SJCRH30 (cell line): ENCODE measurements at regions not wholly inside any gene's neighbourhood (a gene's known extent, or its start where the extent isn't known, plus 50 kb on each side); places are given as distances from the start of the nearest gene placed in this dataset.
"Not testable (repeated sequence)": the region's sequence is repeated elsewhere in the genome, so short reads cannot be mapped to it uniquely, and the experiment has no call there.

Experiments
- DNase-seq, 2 experiments: peaks; one replicate each; pipeline ENCODE4 v3.0.0-alpha.2; 2015 to 2020
- H3K27ac ChIP-seq: fragments of 250-450 bp; sonication (Bioruptor Pico); 2 replicates; pipeline ENCODE4 v1.5.1; 2020; ENCODE audit warnings: mild to moderate bottlenecking, moderate library complexity
- H3K27me3 ChIP-seq: fragments of 250-450 bp; sonication (Bioruptor Pico); 2 replicates; pipeline ENCODE4 v1.5.1; 2020; ENCODE audit warnings: mild to moderate bottlenecking, moderate library complexity
- H3K36me3 ChIP-seq: fragments of 250-450 bp; sonication (Bioruptor Pico); 2 replicates; pipeline ENCODE4 v1.5.1; 2020; ENCODE audit warnings: mild to moderate bottlenecking, moderate library complexity
- H3K4me1 ChIP-seq: fragments of 250-450 bp; sonication (Bioruptor Pico); 2 replicates; pipeline ENCODE4 v1.5.1; 2020; ENCODE audit warnings: mild to moderate bottlenecking, moderate library complexity
- H3K4me3 ChIP-seq: fragments of 250-450 bp; sonication (Bioruptor Pico); 2 replicates; pipeline ENCODE4 v1.5.1; 2020; ENCODE audit warnings: mild to moderate bottlenecking, moderate library complexity
- H3K9me3 ChIP-seq: fragments of 250-450 bp; sonication (Bioruptor Pico); replicated peaks from 2 replicates; pipeline ENCODE4 v1.5.1; 2020; ENCODE audit warnings: mild to moderate bottlenecking, moderate library complexity

GRCh38 chr5:100188778-100189177, 346.4 kb upstream of the FAM174A start:
- DNase-seq = no peak
- H3K27ac ChIP-seq = no peak overlapping the region
- H3K27me3 ChIP-seq = no peaks in the 10 kb centered on the region
- H3K36me3 ChIP-seq = no peaks in the 10 kb centered on the region
- H3K4me3 ChIP-seq = no peak overlapping the region
- H3K9me3 ChIP-seq = no peaks in the 10 kb centered on the region
- no peaks in the 10 kb centered on the region for H3K4me1 ChIP-seq

DNA sequence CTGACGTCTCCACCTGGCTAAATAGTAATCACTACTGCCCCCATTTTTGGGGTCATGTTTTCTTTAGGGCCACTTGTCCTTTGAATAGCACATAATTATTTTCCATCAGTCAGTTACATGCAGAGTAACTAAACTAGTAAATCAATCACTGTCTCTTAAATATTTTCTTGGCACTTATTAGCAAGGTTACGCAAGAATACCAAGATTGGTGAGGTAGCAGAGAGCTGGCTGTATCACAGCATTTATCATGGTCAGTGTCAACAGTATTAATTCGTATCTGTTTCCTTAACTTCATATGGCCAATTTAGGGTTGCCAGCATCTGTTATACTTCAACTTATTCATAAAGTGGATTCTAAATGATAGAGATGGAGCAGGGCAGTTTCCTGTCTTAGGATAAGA, 346.8 kb upstream of the FAM174A start:
- Histone ChIP-seq H3K4me1 (no peaks in the 10 kb centered on the region), H3K27ac (no peak overlapping the region), H3K4me3 (no peak overlapping the region), H3K36me3 (no peaks in the 10 kb centered on the region), H3K9me3 (no peaks in the 10 kb centered on the region), H3K27me3 (no peaks in the 10 kb centered on the region)
- no peak for DNase-seq

- no peaks in the 10 kb centered on the region for H3K36me3 ChIP-seq
- H3K4me3 ChIP-seq = no peak overlapping the region
These were observed 349.0 kb upstream of the FAM174A start for GRCh38 chr5:100186181-100186580.

GRCh38 chr5:100182402-100182801, 352.8 kb upstream of the FAM174A start:
- no peaks in the 10 kb centered on the region for H3K4me1 ChIP-seq
- no peaks in the 10 kb centered on the region for H3K27me3 ChIP-seq
- no peaks in the 10 kb centered on the region for H3K36me3 ChIP-seq
- no peak overlapping the region for H3K27ac ChIP-seq
- DNase-seq = no peak
- H3K4me3 ChIP-seq = no peak overlapping the region
- no peaks in the 10 kb centered on the region for H3K9me3 ChIP-seq

More at GRCh38 chr5:100186181-100186580, 349.0 kb upstream of the FAM174A start:
- H3K27ac ChIP-seq = no peak overlapping the region
- no peaks in the 10 kb centered on the region for H3K27me3 ChIP-seq
- no peaks in the 10 kb centered on the region for H3K4me1 ChIP-seq
- H3K9me3 ChIP-seq = no peaks in the 10 kb centered on the region
- DNase-seq = peak in 1 of 2 experiments; percentile 3

GRCh38 chr5:100175346-100175745, 359.8 kb upstream of the FAM174A start:
- H3K9me3 ChIP-seq = no peaks in the 10 kb centered on the region
- no peaks in the 10 kb centered on the region for H3K36me3 ChIP-seq
- no peak overlapping the region for H3K4me3 ChIP-seq
- no peak overlapping the region for H3K27ac ChIP-seq
- H3K27me3 ChIP-seq = no peaks in the 10 kb centered on the region
- DNase-seq = no peak
- no peaks in the 10 kb centered on the region for H3K4me1 ChIP-seq

DNA sequence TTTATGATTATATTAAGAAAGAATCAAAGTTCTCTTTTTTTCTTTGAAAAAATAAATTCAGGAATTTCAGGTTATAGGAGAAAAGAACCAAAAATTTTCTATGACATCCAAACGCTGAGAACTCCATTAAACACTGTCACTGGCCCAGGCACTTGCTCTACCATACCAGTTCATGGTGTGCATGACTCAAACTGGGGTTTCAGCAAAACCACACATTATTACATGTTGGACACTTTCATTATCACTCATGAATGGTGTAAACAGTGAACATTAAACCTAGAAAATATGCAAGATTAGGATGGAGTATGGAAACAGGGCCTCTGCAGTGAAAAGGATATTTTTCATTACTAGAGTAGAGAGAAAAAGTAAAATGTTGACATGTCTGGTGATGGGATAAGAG, 369.9 kb upstream of the FAM174A start:
- no peak overlapping the region for H3K4me3 ChIP-seq
- 0 out of 2 replicates have a peak, but pooled peaks cover 2% of the 10 kb centered on the region for H3K36me3 ChIP-seq
- no peaks in the 10 kb centered on the region for H3K4me1 ChIP-seq
- H3K27me3 ChIP-seq = no peaks in the 10 kb centered on the region
- H3K9me3 ChIP-seq = no peaks in the 10 kb centered on the region; the same call in 1 of the 2 replicates
- no peak overlapping the region for H3K27ac ChIP-seq
- DNase-seq = no peak

GRCh38 chr5:100161868-100162267, 373.3 kb upstream of the FAM174A start:
- Histone ChIP-seq H3K36me3 (0 out of 2 replicates have a peak, but pooled peaks cover 2% of the 10 kb centered on the region), H3K27me3 (no peaks in the 10 kb centered on the region), H3K27ac (no peak overlapping the region), H3K4me3 (no peak overlapping the region), H3K4me1 (no peaks in the 10 kb centered on the region), H3K9me3 (no peaks in the 10 kb centered on the region; the same call in 1 of the 2 replicates)
- no peak for DNase-seq

DNA sequence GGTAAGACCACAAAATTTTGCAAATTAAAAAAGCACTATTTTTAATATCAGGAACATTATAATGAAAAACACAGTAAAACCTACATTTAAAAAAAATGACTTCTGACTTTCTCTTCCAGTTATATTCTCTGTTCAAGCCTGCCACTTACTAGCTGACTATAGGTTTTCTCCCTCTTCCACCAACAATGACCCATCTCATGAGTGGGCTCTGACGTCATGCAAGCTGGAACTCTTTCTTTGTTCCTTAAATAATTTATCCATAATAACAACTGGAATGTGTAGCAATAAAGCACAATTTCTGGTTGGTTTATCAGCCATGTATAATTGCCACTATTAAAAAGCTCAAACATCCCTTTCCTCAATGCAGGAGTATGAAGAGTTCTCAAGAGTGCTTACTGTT, 378.1 kb upstream of the FAM174A start:
- H3K27ac ChIP-seq = no peak overlapping the region
- 0 out of 2 replicates have a peak, but pooled peaks cover 2% of the 10 kb centered on the region for H3K36me3 ChIP-seq
- no peaks in the 10 kb centered on the region for H3K4me1 ChIP-seq
- no peaks in the 10 kb centered on the region for H3K9me3 ChIP-seq
- no peaks in the 10 kb centered on the region for H3K27me3 ChIP-seq
- H3K4me3 ChIP-seq = no peak overlapping the region
- no peak for DNase-seq

DNA sequence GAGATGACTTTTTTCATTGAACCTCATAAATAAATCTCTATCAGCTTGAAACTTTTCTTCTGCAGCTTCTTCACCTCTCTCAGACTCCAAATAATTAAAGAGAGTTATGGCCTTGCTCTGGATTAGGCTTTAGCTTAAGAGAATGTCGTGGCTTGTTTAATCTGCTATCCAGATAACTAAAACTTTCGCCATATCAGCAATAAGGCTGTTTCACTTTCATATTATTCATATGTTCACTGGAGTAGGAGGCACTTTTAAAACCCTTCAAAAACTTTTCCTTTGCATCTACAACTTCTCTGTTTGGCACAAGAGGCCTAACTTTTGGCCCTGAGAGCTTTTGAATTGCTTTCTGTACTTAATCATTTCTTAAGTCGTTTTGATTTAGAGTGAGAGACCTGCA, 386.9 kb upstream of the FAM174A start:
- Histone ChIP-seq H3K4me1 (no peaks in the 10 kb centered on the region), H3K27ac (no peak overlapping the region), H3K9me3 (no peaks in the 10 kb centered on the region), H3K4me3 (no peak overlapping the region), H3K27me3 (no peaks in the 10 kb centered on the region), H3K36me3 (no peaks in the 10 kb centered on the region)
- no peak for DNase-seq

- H3K4me1 ChIP-seq = no peaks in the 10 kb centered on the region
- no peaks in the 10 kb centered on the region for H3K9me3 ChIP-seq
- H3K36me3 ChIP-seq = no peaks in the 10 kb centered on the region
- no peak for DNase-seq
- H3K27me3 ChIP-seq = no peaks in the 10 kb centered on the region
- H3K27ac ChIP-seq = no peak overlapping the region
- no peak overlapping the region for H3K4me3 ChIP-seq
These were observed 392.6 kb upstream of the FAM174A start for GRCh38 chr5:100142607-100143006.

GRCh38 chr5:100131161-100131560, 404.0 kb upstream of the FAM174A start:
- Histone ChIP-seq H3K27ac (no peak overlapping the region), H3K27me3 (no peaks in the 10 kb centered on the region), H3K36me3 (no peaks in the 10 kb centered on the region), H3K9me3 (no peaks in the 10 kb centered on the region), H3K4me1 (no peaks in the 10 kb centered on the region), H3K4me3 (no peak overlapping the region)
- DNase-seq = no peak

DNA sequence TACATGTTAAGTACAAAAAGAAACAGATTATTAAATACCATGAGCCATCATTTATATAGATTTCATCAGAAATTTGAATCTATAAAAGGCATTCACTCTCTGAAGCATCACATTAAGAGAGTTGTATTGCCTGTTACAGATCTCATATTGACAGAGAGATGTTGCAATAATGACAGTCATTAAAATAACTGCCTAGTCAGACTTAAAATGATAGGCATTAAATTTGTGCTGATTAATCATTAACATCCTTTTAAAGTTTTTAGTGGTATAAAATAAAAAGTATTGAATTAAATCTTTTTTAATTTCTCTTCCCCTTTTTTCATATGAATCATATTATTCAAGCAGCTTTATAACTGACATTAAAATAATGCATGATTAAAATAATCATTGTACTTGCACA, 404.9 kb upstream of the FAM174A start:
- DNase-seq = no peak
- Histone ChIP-seq H3K36me3 (no peaks in the 10 kb centered on the region), H3K9me3 (no peaks in the 10 kb centered on the region), H3K4me3 (no peak overlapping the region), H3K4me1 (no peaks in the 10 kb centered on the region), H3K27me3 (no peaks in the 10 kb centered on the region), H3K27ac (no peak overlapping the region)

GRCh38 chr5:100119903-100120302, 415.3 kb upstream of the FAM174A start:
- Histone ChIP-seq H3K9me3 (no peaks in the 10 kb centered on the region), H3K27ac (no peak overlapping the region), H3K27me3 (no peaks in the 10 kb centered on the region), H3K36me3 (no peaks in the 10 kb centered on the region), H3K4me1 (no peaks in the 10 kb centered on the region), H3K4me3 (no peak overlapping the region)
- DNase-seq = no peak

DNA sequence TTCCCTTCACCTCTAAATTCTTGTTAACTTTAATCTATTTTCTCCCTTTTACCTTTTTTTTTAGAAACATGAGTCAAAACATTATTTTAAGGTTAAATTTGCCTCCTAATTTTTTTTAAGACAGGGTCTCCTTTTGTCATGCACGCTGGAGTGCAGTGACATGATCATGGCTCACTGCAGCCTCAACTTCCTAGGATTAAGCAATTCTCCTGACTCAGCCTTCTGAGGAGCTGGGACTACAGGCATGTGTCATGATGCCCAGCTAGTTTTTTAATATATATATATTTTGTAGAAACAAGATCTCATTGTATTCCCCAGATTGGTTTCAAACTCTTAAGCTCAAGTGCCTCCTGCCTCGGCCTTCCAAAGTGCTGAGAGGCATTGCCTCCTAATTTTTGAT, 424.7 kb upstream of the FAM174A start:
- H3K27ac ChIP-seq = no peak overlapping the region
- H3K36me3 ChIP-seq = no peaks in the 10 kb centered on the region; the same call in 1 of the 2 replicates
- no peak for DNase-seq
- H3K4me1 ChIP-seq = no peaks in the 10 kb centered on the region
- H3K9me3 ChIP-seq = no peaks in the 10 kb centered on the region; the same call in 1 of the 2 replicates
- H3K27me3 ChIP-seq = no peaks in the 10 kb centered on the region
- no peak overlapping the region for H3K4me3 ChIP-seq

DNA sequence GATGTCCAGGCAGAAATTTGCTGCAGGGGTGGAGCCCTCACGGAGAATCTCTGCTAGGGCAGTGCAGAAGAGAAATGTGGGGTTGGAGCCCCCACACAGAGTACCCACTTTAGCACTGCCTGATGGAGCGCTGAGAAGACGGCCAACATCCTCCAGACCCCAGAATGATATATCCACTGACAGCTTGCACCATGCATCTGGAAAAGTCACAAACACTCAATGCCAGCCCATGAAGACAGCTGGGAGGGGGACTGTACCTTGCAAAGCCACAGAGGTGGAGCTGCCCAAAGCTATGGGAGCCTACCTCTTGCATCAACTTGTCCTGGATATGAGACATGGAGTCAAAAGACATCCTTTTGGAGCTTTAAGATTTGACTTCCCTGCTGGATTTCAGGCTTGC, 426.3 kb upstream of the FAM174A start:
- Histone ChIP-seq H3K9me3 (no peaks in the 10 kb centered on the region; the same call in 1 of the 2 replicates), H3K4me1 (no peaks in the 10 kb centered on the region), H3K4me3 (no peak overlapping the region), H3K27me3 (no peaks in the 10 kb centered on the region), H3K27ac (no peak overlapping the region), H3K36me3 (no peaks in the 10 kb centered on the region; the same call in 1 of the 2 replicates)
- DNase-seq = no peak

DNA sequence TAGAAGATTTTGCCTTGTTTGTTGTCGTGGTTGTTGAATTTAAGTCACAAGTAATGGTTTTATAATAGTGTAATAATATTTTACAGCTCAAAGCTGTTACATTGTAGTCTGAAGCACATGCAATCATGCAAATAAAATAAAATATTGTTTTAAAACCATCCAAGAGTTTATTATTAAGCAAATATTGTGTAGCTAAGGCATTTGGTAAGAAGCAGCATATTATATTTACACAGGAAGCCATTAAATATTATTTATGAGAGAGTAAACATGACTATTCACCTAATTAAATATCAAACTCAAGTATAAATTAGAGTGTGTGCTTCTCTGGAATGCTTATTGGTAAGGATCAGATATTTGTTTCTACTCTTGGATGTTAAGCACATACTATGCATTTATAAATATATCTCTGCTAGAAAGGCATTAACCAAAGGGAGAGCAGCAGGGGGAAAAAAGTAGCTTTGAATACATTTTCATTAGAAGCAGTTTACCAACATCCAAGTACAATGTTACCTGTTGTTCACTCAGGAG, 431.5 kb upstream of the FAM174A start:
- H3K36me3 ChIP-seq, H3K27me3 ChIP-seq, H3K27ac ChIP-seq, H3K9me3 ChIP-seq, DNase-seq, H3K4me1 ChIP-seq, H3K4me3 ChIP-seq: not testable (repeated sequence)
